NB4 (cell line): ENCODE measurements at regions not wholly inside any gene's neighbourhood (a gene's known extent, or its start where the extent isn't known, plus 50 kb on each side); places are given as distances from the start of the nearest gene placed in this dataset.

Source experiments
- CTCF ChIP-seq: IDR thresholded peaks from one replicate; pipeline ENCODE4 v1.5.1; 2012; ENCODE audit warnings: low read depth, low read length
- MAX ChIP-seq: IDR thresholded peaks from 2 replicates; pipeline ENCODE4 v1.6.1; 2011; ENCODE audit warnings: low read depth, low read length
- MYC ChIP-seq: IDR thresholded peaks from 2 replicates; pipeline ENCODE4 v1.6.1; 2011; ENCODE audit warnings: low read depth, low read length
- POLR2A ChIP-seq: IDR thresholded peaks from 2 replicates; pipeline ENCODE4 v1.6.1; 2011; ENCODE audit warnings: mild to moderate bottlenecking; ENCODE audit not compliant: insufficient read length; ENCODE audit errors: extremely low read depth

- TF ChIP-seq CTCF = no peak
- no peak for TF ChIP-seq POLR2A
- TF ChIP-seq MYC = no peak
- no peak for TF ChIP-seq MAX
Measured at GRCh38 chr10:57959318-57960006, 308.2 kb downstream of the IPMK start.
